Body of pancreas (tissue), 4 donors: ENCODE measurements at regions not wholly inside any gene's neighbourhood (a gene's known extent, or its start where the extent isn't known, plus 50 kb on each side); places are given as distances from the start of the nearest gene placed in this dataset.
"Not testable (repeated sequence)": the region's sequence is repeated elsewhere in the genome, so short reads cannot be mapped to it uniquely, and the experiment has no call there.

Experiments used
- CTCF ChIP-seq, 7 experiments: fragments of 450-650 bp in 4 of 7; fragments of 200-600 bp in 3 of 7; sonication (generic) in 3 of 7; IDR thresholded peaks; one replicate each; pipeline ENCODE4 v1.5.1; 2016 to 2019; ENCODE audit warnings: antibody characterized with exemption in 7 of 7
- POLR2A ChIP-seq, 3 donors: fragments of 450-650 bp; IDR thresholded peaks; one replicate each; pipeline ENCODE4 v1.6.1; 2016; ENCODE audit warnings: antibody characterized with exemption in 3 of 3, mild to moderate bottlenecking in 2 of 3

GRCh38 chr2:16388199-16388830 is 277.3 kb downstream of the CYRIA start:
- not testable (repeated sequence) for TF ChIP-seq CTCF, POLR2A (IDR thresholded peaks at IDR 0.05)
